ENCODE measurements at regions not wholly inside any gene's neighbourhood (a gene's known extent, or its start where the extent isn't known, plus 50 kb on each side); places are given as distances from the start of the nearest gene placed in this dataset.

- DNase-seq: no peak
Measured at GRCh38 chr20:62545901-62546525, 70.2 kb upstream of the GATA5 start.

GRCh38 chr20:62546606-62547005 lies 70.8 kb upstream of the GATA5 start:
- no peak for DNase-seq

GRCh38 chr20:62547364-62547763 lies 71.6 kb upstream of the GATA5 start:
- DNase-seq: no peak

DNA sequence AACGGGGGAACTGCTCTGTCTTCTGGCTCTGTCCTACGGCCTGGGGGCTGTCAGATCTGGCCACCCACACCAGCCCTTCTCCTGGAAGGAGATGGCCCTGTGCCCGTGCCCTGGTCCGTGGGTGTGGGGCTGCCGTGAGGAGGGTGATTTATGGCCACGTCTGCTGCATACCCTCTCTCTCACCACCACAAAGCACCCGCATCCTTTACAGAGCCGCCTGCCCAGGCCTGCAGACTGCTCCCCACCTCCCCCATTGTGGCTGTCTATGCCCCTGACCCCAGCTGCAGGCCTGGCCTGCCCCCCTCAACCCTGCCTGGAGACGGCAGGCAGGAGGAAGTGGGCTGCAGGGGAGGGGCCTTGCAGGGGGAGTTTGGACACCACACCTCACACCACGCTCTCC lies 72.7 kb upstream of the GATA5 start:
- no peak for DNase-seq

DNA sequence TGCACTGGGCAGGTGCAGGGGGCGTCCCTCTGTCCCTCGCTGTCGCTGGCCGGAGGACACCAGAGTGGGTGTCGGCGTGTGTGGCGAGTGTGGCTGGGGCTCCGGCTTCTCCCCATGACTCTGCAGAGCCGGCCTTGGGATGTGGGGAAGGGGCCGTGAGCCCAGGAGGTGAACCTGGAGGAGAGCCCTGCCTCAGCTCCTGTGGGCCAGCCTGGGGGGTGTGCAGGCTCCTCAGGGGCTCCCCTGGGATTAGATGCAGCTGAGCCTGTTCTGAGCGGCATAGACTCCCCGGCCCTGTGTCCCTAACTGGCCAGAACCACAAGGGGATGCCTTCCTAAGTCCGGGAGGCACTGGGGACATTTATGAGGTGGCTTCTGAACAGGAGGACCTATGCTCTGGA lies 73.2 kb upstream of the GATA5 start:
- DNase-seq: no peak

- no peak for DNase-seq
Measured at GRCh38 chr20:62549499-62550086, 73.8 kb upstream of the GATA5 start.

- no peak for DNase-seq
Measured at GRCh38 chr20:62550087-62550632, 74.4 kb upstream of the GATA5 start.

DNA sequence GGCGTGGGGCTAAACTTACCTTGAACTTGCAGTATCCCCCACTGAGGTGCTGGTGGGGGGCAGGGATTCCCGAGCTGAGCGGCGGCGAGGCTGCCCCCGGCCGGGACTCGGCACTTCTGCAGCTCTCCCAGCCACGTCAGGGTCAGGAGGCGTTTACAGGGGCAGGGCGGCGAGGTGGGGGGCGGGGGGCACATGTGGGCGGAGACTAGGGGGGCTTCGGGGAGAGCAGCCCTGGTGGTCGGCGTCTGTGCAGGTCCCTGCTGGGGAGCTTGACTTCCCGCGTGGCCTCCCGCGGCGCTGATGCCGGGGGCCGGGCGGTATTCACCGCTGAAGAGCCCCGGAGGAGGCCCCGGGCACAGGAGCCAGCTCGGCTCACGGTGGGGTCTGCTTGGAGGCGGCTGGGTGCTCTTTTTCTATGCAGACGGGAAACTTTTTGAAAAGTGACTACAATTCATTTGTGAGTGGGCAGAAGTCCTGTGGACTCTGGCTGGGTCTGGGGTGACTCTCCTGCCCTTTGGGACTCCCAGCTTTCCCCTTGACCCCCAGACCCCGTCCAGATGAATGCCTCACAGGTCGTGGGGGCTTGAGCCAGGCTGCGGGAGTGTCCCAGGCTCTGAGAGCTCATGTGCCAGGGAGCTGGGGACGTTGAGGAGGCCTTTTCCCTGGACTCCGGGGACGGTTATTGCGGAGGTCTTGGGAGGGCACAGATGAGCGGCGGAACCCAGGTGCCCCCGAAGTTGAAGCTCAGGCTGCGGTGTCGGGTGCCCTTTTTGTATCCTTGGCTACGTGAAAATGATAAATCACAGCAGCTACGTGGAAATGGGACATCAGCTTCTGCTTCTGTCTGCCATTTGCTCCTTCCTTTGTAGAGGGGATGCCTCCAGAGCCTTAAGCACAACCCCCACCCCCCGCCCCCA lies 75.9 kb upstream of the GATA5 start:
- DNase-seq: no peak

GRCh38 chr20:62552613-62553012 lies 76.8 kb upstream of the GATA5 start:
- DNase-seq: no peak

- no peak for DNase-seq
Measured at GRCh38 chr20:62553136-62553837, 77.5 kb upstream of the GATA5 start.

DNA sequence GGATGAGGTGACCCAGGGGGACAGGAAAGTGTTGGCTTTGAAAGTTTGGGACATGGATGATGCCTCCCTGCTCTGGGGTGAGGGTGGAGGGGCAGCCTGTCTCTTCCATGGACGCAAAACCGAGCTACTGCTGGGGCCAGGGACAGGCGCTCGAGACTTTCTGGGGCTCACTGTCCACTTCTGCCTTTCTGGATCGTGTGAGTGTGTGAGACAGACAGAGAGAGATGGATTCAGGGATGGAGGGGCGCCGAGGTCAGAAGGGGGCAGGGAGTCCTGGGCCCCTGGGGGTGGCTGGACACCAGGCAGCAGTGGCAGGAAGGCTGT lies 78.0 kb upstream of the GATA5 start:
- DNase-seq: no peak

- DNase-seq: no peak
Measured at GRCh38 chr20:62554214-62554897, 78.6 kb upstream of the GATA5 start.

DNA sequence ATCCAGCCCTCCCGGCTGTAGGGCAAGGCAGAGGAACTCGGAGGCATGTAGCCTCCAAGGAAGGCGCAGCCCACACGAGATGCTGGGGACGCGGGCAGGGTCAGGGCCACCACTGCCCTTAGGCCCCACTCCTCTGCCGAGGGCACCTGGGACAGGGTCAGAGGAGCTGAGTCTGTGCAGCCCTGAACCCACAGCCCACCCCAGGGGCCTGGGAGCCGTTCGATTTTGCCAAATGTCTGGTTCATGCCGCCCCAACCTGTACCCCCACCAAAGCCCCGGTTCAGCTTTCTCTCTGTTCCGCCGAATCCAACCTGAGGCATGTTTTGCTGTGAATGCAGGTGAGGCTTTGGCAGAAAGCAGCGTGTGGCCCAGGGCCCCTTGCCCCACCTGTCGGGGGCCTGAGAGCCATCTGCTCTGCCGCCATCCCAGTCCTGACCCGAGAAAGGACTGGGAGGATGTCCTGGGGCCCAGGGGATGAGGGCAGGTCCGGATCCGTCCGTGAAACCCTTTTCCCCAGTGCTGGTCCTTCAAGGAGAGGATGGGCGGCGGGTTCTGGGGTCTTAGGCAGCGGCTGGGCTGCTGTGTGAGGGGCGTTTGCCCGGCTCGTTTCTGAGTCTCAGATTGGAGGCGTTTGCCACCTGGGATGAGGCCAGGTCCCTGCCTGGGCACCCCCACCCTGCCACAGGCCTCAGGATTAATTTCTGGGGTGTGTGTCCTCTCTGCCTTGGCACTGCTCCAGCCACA lies 79.3 kb upstream of the GATA5 start:
- no peak for DNase-seq

GRCh38 chr20:62555642-62556420 lies 80.0 kb upstream of the GATA5 start:
- no peak for DNase-seq

DNA sequence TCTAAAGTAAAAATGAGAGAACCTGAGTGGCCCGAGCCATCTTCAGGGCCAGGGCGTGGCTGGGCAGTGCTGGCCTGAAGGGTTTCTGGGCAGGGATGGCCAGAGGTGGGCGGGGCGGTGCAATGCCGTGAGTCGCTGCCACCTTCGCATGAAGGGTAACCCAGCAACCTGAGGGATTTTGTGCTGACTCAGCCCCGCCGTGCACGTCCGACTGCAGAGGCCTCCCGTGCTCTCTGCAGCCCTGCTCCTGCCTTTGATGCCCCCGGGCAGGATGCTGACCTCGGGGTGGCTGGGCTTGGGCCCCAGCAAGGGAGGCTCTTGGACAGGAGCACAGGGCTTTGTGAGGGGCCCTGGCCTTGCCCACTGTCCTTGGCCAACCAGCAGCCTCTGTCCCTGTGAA lies 81.7 kb upstream of the GATA5 start:
- DNase-seq: no peak

GRCh38 chr20:62557999-62558408 lies 82.2 kb upstream of the GATA5 start:
- no peak for DNase-seq

- DNase-seq: no peak
Measured at GRCh38 chr20:62558779-62559178, 83.0 kb upstream of the GATA5 start.

GRCh38 chr20:62560162-62560561 lies 82.1 kb upstream of the SLCO4A1 start:
- no peak for DNase-seq

DNA sequence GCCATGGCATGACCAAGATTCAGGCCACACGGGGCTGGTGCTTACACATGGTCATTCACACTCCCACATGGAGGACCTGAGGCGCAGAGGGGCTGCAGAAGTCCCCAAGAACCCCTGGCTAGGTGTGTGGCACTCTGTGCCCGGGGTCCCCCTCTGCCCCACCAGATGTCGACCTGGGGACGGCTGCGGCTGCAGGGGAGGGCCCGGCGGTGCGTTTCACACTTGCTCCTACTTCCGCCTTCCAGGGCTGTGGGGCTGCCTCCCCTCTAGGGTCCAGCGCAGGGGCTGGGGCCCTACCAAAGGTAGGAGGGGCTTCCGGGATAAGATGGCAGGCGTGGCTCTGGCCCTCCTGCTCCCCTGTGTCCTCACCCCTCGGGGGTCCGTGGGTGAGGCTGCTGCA lies 81.1 kb upstream of the SLCO4A1 start:
- no peak for DNase-seq

- no peak for DNase-seq
Measured at GRCh38 chr20:62561948-62562347, 80.4 kb upstream of the SLCO4A1 start.

GRCh38 chr20:62562831-62563230 lies 79.5 kb upstream of the SLCO4A1 start:
- DNase-seq: no peak
